ENCODE measurements at regions not wholly inside any gene's neighbourhood (a gene's known extent, or its start where the extent isn't known, plus 50 kb on each side); places are given as distances from the start of the nearest gene placed in this dataset.

- no peak overlapping the region for H3K27ac ChIP-seq
- no peak for TF ChIP-seq ZFX (IDR thresholded peaks at IDR 0.05)
- TF ChIP-seq, protein P1, sequence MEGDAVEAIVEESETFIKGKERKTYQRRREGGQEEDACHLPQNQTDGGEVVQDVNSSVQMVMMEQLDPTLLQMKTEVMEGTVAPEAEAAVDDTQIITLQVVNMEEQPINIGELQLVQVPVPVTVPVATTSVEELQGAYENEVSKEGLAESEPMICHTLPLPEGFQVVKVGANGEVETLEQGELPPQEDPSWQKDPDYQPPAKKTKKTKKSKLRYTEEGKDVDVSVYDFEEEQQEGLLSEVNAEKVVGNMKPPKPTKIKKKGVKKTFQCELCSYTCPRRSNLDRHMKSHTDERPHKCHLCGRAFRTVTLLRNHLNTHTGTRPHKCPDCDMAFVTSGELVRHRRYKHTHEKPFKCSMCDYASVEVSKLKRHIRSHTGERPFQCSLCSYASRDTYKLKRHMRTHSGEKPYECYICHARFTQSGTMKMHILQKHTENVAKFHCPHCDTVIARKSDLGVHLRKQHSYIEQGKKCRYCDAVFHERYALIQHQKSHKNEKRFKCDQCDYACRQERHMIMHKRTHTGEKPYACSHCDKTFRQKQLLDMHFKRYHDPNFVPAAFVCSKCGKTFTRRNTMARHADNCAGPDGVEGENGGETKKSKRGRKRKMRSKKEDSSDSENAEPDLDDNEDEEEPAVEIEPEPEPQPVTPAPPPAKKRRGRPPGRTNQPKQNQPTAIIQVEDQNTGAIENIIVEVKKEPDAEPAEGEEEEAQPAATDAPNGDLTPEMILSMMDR (conservative IDR thresholded peaks at IDR 0.05) = no peak
Measured at GRCh38 chr3:33919312-33920120, 121.1 kb downstream of the PDCD6IP start.

- TF ChIP-seq, protein P1 (conservative IDR thresholded peaks at IDR 0.05) = no peak
- no peak for TF ChIP-seq ZFX (IDR thresholded peaks at IDR 0.05)
- H3K27ac ChIP-seq = no peak overlapping the region
Measured at GRCh38 chr3:33920511-33920910, 122.1 kb downstream of the PDCD6IP start.

DNA sequence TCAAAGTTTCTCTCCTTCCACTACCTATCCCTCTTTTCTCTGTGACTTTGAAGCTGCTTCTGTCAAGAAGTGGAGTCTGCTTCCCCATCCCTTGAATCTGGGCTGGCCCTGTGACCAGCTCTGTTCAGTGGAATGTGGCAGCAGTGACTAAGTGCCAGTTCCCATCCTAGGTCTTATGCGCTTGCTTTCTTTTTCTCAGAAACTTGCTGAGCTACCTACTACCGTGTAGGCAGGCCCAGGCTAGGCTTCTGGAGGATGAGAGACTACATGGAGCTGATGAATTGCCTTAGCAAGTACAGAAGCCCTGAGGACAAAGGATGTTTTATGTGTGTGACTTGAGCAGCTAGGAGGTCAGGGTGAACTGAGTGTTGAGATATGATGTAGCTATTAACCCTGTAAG is 123.2 kb downstream of the PDCD6IP start:
- TF ChIP-seq, protein P1 (conservative IDR thresholded peaks at IDR 0.05) = no peak
- no peak for TF ChIP-seq ZFX (IDR thresholded peaks at IDR 0.05)
- H3K27ac ChIP-seq = no peak overlapping the region

GRCh38 chr3:33926998-33927605 is 128.7 kb downstream of the PDCD6IP start:
- TF ChIP-seq ZFX (IDR thresholded peaks at IDR 0.05) = no peak
- TF ChIP-seq, protein P1 (conservative IDR thresholded peaks at IDR 0.05) = no peak
- H3K27ac ChIP-seq = no peak overlapping the region

GRCh38 chr3:33929813-33930212 is 131.4 kb downstream of the PDCD6IP start:
- no peak overlapping the region for H3K27ac ChIP-seq
- TF ChIP-seq, protein P1 (conservative IDR thresholded peaks at IDR 0.05) = no peak
- no peak for TF ChIP-seq ZFX (IDR thresholded peaks at IDR 0.05)

GRCh38 chr3:33931512-33931911 is 133.1 kb downstream of the PDCD6IP start:
- TF ChIP-seq, protein P1 (conservative IDR thresholded peaks at IDR 0.05) = no peak
- no peak for TF ChIP-seq ZFX (IDR thresholded peaks at IDR 0.05)
- H3K27ac ChIP-seq = no peak overlapping the region

DNA sequence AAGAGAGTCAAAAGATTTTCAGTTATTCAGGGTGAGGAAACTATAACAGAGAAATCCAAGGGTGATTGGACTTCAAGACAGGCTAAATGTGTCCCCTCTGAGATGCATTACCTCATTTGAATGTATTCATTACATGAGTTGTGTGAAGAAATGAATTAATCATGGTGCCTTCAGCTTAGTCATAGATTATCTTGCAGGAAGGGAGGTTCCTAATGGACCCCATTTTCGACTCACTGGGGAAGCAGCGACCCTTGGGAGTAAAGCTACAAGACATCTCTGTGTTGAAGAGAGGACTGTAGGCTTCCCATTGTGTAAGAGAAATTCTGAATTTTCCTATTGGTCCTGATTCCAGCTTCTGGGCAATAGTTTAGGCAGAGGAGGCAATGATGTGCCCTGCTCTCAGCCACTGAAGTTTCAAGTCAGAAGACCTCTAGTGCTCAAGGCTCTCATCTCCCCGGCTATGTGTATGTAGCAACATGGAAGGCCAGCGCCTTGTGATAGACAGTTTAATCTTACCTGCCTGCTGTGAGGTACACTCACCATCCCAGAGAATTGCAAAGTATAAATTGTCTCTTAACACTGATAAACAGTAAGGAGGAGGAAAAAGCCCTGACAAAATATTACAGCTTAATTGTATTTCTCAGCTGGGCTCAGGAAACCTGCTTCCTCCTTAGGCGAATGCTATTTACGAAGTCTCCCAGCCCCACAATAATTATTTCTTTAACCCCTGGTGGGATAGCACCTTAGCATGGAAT is 133.8 kb downstream of the PDCD6IP start:
- no peak overlapping the region for H3K27ac ChIP-seq
- TF ChIP-seq, protein P1 (conservative IDR thresholded peaks at IDR 0.05) = no peak
